RWPE1 (cell line): ENCODE measurements at regions not wholly inside any gene's neighbourhood (a gene's known extent, or its start where the extent isn't known, plus 50 kb on each side); places are given as distances from the start of the nearest gene placed in this dataset.

Source experiments
- CTCF ChIA-PET: fragments of 350-600 bp; sonication (Branson Sonifier 250); formaldehyde crosslinking; extraction: SDS; loops from one replicate; lab custom pipeline; 2021; lab: Yijun Ruan, JAX
- POLR2A ChIA-PET: fragments of 400-600 bp; formaldehyde crosslinking; extraction: SDS; loops from one replicate; lab custom pipeline; 2020; ENCODE audit warnings: antibody characterized with exemption; ENCODE audit not compliant: low non-redundant PET; lab: Yijun Ruan, JAX
- DNase-seq: peaks from one replicate; pipeline ENCODE4 v3.0.0; 2012; ENCODE audit warnings: low spot score
- H3K27ac ChIP-seq: fragments of 450-650 bp; 2 replicates; pipeline ENCODE4 v1.5.1; 2017
- TF ChIP-seq, protein P1 (sequence below): fragments of 450-650 bp; conservative IDR thresholded peaks from 2 replicates; pipeline ENCODE4 v1.5.1; 2017; ENCODE audit warnings: low read depth, mild to moderate bottlenecking

DNA sequence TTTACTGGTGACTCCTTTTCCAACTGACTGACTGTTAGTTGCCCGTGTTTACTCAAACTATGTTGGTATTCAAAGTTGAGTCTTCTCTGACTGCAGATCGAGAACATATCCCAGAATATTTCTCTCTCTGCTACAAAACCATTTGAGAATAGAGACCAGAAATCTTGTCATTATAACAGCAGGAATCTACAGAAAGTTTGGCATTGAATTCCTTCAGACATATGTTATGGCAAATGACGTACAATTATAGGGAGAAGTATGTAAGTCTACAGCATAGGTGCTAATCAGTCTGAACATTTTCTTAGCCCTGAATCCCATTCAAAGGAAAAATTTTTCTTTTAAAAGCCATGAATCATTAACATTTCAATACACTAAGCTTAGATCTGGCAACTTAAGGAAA is 239.8 kb upstream of the SOX9 start:
- POLR2A ChIA-PET, result no interaction called here
- CTCF ChIA-PET, result no interaction called here
- no peak for DNase-seq
- no peak overlapping the region for H3K27ac ChIP-seq
- TF ChIP-seq, protein P1, sequence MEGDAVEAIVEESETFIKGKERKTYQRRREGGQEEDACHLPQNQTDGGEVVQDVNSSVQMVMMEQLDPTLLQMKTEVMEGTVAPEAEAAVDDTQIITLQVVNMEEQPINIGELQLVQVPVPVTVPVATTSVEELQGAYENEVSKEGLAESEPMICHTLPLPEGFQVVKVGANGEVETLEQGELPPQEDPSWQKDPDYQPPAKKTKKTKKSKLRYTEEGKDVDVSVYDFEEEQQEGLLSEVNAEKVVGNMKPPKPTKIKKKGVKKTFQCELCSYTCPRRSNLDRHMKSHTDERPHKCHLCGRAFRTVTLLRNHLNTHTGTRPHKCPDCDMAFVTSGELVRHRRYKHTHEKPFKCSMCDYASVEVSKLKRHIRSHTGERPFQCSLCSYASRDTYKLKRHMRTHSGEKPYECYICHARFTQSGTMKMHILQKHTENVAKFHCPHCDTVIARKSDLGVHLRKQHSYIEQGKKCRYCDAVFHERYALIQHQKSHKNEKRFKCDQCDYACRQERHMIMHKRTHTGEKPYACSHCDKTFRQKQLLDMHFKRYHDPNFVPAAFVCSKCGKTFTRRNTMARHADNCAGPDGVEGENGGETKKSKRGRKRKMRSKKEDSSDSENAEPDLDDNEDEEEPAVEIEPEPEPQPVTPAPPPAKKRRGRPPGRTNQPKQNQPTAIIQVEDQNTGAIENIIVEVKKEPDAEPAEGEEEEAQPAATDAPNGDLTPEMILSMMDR, result no peak

DNA sequence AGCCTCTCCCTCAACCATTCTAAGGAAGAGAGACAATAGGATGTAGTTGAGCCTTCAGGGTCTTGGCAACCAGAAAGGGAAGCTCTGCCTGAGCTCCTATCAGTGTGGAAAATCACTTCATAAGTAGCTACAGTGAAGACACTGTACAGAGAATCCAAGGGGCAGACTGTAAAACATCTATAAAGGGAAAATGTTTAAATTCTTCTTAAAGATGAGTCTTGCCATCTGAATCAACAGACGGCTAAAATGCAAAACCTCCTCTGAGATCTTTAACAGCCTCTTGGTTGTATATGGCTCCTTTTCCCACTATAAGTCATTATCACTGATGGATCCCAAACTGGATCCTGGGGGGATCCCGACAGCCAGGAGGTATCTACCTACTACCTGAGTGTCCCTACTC is 239.2 kb upstream of the SOX9 start:
- TF ChIP-seq, protein P1, result no peak
- no peak overlapping the region for H3K27ac ChIP-seq
- no peak for DNase-seq
- ChIA-PET POLR2A (no interaction called here), CTCF (no interaction called here)

DNA sequence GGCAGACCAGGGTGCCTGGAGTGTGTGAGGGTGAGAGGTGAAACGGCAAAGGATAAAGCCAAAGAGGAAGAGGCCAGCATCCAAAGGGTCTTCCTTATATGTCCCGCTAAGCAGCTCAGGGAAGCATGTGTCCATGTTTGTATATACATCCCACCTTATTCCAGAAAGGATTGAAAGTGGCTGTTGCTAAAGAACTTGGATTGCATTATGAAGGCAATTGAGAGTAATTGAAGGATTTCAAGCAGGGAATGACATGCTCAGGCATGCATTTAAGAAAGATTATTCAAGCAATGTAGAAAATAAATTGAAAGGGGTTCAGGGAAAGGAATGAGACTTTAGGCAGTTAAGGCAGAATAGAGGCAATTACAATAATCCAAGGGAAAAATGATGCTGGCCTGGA is 237.6 kb upstream of the SOX9 start:
- POLR2A ChIA-PET, result no interaction called here
- no peak for DNase-seq
- H3K27ac ChIP-seq, result no peak overlapping the region
- TF ChIP-seq, protein P1, result no peak
- CTCF ChIA-PET, result no interaction called here

DNA sequence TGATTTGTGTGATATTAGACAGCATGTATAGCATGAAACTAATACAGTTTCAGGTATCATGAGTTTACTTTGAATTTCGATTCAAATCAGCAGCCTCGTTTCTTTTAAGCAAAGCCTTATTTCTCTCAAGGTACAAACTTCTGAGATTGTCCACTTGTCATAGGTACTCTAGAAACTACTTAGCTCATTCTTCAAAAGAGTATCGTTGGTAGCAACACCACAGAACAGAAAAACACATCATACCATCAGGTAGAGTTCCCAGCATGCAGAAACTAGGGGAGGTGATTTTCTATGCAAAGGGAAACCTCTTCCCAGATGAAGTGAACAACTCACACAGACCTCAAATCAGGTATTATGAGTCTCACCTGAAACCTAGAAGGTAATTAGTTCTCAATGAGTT is 237.0 kb upstream of the SOX9 start:
- DNase-seq, result no peak
- POLR2A ChIA-PET, result no interaction called here
- no peak overlapping the region for H3K27ac ChIP-seq
- CTCF ChIA-PET, result no interaction called here
- TF ChIP-seq, protein P1, result no peak

DNA sequence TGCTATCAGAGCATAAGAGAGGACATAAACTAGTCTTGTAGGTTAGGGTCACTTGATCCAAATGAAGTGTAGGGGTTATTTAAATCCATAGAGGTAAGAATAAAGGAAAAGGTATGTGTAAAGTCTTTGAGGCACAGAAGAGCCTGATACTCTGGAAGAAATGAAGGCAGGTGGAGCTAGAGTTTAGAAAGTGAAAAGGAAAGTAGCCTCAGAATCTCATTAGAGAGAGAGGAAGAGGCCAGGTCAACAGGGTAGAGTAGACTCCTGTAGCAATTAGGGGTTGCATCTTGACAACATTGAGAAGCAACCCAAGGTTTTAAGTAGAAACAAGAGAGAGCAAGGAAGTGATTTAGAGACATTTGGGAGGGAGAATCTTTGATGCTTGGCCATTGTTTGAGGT is 235.2 kb upstream of the SOX9 start:
- POLR2A ChIA-PET, result no interaction called here
- TF ChIP-seq, protein P1, result no peak
- no peak overlapping the region for H3K27ac ChIP-seq
- no peak for DNase-seq
- CTCF ChIA-PET, result interaction anchor here (0.6 to 0.7 kb wide), 2 partner anchors 476 to 499 kb away, joined by 3 read pairs; no protein-coding TSS in a partner anchor

DNA sequence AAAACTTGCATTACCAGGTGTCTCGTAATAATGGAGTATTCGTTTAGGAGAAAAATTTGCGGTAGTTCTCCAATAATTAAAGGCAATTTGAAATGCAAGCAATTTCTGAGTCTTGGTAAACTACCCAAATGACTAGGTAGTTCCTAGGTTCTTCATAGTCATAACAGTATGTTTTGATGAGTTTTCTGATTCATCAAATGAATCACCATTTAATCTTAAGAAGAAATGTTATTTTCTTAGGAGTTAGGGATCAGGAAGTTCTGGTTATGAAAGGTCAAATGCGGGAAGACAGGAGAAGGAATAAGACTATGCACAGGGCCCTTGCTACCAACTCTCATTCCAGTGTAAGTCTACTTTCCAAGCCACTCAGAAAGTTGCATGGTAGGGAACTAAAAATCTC is 221.5 kb upstream of the SOX9 start:
- H3K27ac ChIP-seq, result no peak overlapping the region
- POLR2A ChIA-PET, result no interaction called here
- CTCF ChIA-PET, result no interaction called here
- peak; percentile 55 for DNase-seq
- TF ChIP-seq, protein P1, result no peak
